Vagina (tissue), 2 donors: ENCODE measurements at regions not wholly inside any gene's neighbourhood (a gene's known extent, or its start where the extent isn't known, plus 50 kb on each side); places are given as distances from the start of the nearest gene placed in this dataset.
"Not testable (repeated sequence)": the region's sequence is repeated elsewhere in the genome, so short reads cannot be mapped to it uniquely, and the experiment has no call there.

ENCODE experiments used
- DNase-seq, 2 donors: peaks; one replicate each; pipeline ENCODE4 v3.0.0-alpha.2; 2017; ENCODE audit errors: extremely low spot score in 2 of 2
- H3K27ac ChIP-seq: fragments of 200-600 bp; sonication (generic); one replicate; pipeline ENCODE4 v1.5.1; 2019
- H3K27me3 ChIP-seq: fragments of 200-600 bp; sonication (generic); one replicate; pipeline ENCODE4 v1.5.1; 2019
- H3K36me3 ChIP-seq, 2 donors: fragments of 200-600 bp; sonication (generic); one replicate each; pipeline ENCODE4 v1.5.1; 2017 to 2019
- H3K4me1 ChIP-seq: fragments of 200-600 bp; sonication (generic); one replicate; pipeline ENCODE4 v1.5.1; 2019
- H3K4me3 ChIP-seq, 2 donors: fragments of 200-600 bp; sonication (generic); 1 replicate in 1 of 2; 2 replicates in 1 of 2; pipeline ENCODE4 v1.5.1; 2016 to 2019
- H3K9me3 ChIP-seq: fragments of 200-600 bp; sonication (generic); one replicate; pipeline ENCODE4 v1.5.1; 2019
- POLR2A ChIP-seq, 2 donors: fragments of 450-650 bp; IDR thresholded peaks; one replicate each; pipeline ENCODE4 v1.6.1; 2017; ENCODE audit warnings: antibody characterized with exemption in 2 of 2, mild to moderate bottlenecking in 2 of 2, moderate library complexity in 2 of 2
- POLR2AphosphoS5 ChIP-seq, 2 donors: sonication (generic); formaldehyde crosslinking; IDR thresholded peaks; one replicate each; pipeline ENCODE4 v1.9.0; 2017; ENCODE audit warnings: antibody characterized with exemption in 2 of 2, mild to moderate bottlenecking in 2 of 2, low read depth in 1 of 2; ENCODE audit not compliant: insufficient read depth in 1 of 2
- intact Hi-C: fragments of 100-400 bp; cut with DNase I; formaldehyde crosslinking; loops from one replicate; pipeline ENCODE4 v1.15.1; 2023
- TF ChIP-seq, protein P1 (sequence below), 3 experiments: fragments of 450-650 bp in 2 of 3; fragments of 200-600 bp in 1 of 3; sonication (generic) in 1 of 3; IDR thresholded peaks; one replicate each; pipeline ENCODE4 v1.5.1; 2017 to 2019; ENCODE audit warnings: antibody characterized with exemption in 3 of 3, mild to moderate bottlenecking in 2 of 3, moderate library complexity in 2 of 3

DNA sequence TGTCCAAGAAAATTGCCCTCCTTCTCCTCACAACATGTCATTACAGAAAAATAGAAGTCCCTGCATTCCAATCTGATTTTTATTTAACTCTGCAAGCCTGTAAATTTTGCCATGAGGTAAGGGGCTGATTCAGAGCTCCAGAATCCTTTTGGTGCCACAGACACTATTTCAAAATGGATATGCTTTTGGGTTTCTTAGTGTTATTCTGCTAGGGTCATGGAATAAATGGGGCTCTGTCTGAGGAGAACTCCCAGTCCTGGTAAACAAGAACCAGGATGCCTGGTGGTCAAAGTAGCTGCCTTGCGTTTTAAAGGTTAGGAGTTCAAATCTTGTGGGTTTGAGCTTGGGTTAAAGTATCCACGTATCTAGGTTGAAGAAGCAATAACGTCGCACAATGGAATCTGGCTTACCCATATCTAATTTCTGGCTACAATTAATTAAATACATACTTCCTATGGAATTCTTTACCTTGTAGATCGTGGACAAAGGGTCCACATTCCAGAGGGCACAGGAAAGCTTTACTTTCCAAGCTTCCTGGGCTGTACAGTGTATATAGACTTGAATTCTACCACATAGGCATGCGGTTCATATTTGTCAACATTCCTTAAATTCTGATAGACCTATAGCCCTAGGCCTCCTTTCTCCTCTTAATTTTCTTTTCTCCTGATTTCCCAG lies 98.0 kb upstream of the CDC42BPA start:
- H3K27ac ChIP-seq = no peak overlapping the region
- intact Hi-C loops = no loop called here
- H3K4me1 ChIP-seq = no peaks in the 10 kb centered on the region
- TF ChIP-seq POLR2AphosphoS5 (IDR thresholded peaks at IDR 0.05; ENCODE audit: insufficient read depth in 1 of 2, low read depth in 1 of 2) (no peak), POLR2A (IDR thresholded peaks at IDR 0.05) (no peak)
- TF ChIP-seq, protein P1, sequence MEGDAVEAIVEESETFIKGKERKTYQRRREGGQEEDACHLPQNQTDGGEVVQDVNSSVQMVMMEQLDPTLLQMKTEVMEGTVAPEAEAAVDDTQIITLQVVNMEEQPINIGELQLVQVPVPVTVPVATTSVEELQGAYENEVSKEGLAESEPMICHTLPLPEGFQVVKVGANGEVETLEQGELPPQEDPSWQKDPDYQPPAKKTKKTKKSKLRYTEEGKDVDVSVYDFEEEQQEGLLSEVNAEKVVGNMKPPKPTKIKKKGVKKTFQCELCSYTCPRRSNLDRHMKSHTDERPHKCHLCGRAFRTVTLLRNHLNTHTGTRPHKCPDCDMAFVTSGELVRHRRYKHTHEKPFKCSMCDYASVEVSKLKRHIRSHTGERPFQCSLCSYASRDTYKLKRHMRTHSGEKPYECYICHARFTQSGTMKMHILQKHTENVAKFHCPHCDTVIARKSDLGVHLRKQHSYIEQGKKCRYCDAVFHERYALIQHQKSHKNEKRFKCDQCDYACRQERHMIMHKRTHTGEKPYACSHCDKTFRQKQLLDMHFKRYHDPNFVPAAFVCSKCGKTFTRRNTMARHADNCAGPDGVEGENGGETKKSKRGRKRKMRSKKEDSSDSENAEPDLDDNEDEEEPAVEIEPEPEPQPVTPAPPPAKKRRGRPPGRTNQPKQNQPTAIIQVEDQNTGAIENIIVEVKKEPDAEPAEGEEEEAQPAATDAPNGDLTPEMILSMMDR (IDR thresholded peaks at IDR 0.05) = no peak
- H3K9me3 ChIP-seq = no peaks in the 10 kb centered on the region
- no peaks in the 10 kb centered on the region for H3K27me3 ChIP-seq
- H3K36me3 ChIP-seq = no peaks in the 10 kb centered on the region
- no peak overlapping the region for H3K4me3 ChIP-seq
- no peak for DNase-seq

DNA sequence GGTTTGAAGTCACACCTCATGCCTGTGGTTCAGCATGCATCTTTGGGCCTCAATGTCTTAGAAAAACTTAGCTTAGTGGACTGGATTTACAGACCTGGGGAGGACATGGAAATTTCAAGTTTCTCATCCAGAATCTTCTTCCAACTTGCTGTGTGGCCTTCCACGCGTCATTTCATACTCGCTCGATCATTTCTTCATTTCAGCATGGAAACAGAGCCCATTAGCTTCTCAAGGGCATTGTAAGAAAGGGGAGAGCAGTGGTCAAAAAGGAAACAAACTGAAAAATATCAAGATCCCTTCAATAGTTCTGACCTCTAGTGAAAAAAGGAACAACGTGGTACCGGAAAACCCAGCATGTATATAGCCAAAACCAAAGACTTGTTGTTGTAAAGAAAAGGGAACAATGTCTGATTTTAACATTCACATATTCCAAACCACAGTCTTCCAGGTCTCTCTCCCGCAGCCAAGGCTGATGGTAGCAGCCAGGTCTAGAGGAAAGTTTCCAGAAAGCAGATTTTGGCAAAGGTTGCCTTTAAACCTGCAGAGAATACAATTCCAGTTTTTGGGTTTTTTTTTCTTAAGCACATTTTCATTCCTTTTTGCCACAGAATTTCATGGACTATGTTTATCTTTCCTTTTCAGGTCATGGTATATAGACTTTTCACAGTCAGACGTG lies 97.0 kb upstream of the CDC42BPA start:
- H3K9me3 ChIP-seq = no peaks in the 10 kb centered on the region
- intact Hi-C loops = no loop called here
- H3K27me3 ChIP-seq = no peaks in the 10 kb centered on the region
- H3K4me1 ChIP-seq = no peaks in the 10 kb centered on the region
- DNase-seq = no peak
- H3K27ac ChIP-seq = no peak overlapping the region
- no peaks in the 10 kb centered on the region for H3K36me3 ChIP-seq
- no peak for TF ChIP-seq POLR2A (IDR thresholded peaks at IDR 0.05)
- TF ChIP-seq, protein P1 (IDR thresholded peaks at IDR 0.05) = no peak
- TF ChIP-seq POLR2AphosphoS5 (IDR thresholded peaks at IDR 0.05; ENCODE audit: insufficient read depth in 1 of 2, low read depth in 1 of 2) = no peak
- no peak overlapping the region for H3K4me3 ChIP-seq

DNA sequence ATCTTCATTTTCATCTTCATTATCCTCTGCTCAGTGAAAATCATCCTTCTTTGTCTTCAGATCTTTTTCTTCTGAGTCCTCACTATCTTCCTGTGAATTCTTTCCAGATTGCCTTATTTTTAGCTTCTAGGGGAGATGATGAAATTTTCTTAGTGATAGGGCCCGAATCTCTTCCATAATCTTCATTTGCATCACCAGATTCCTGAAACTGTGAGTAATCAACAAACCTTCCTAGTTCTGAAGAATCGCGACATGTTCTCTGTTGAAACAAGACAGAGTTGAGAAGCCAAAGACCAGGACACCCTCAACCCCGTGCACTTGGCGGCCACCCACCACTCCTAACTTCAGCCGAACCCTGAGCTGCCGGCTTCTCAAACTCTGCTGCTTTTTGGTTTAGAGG lies 92.8 kb upstream of the CDC42BPA start:
- no peak for TF ChIP-seq POLR2AphosphoS5 (IDR thresholded peaks at IDR 0.05; ENCODE audit: insufficient read depth in 1 of 2, low read depth in 1 of 2)
- intact Hi-C loops = no loop called here
- Histone ChIP-seq H3K4me3 (no peak overlapping the region), H3K27ac (no peak overlapping the region), H3K27me3 (no peaks in the 10 kb centered on the region), H3K36me3 (no peaks in the 10 kb centered on the region), H3K9me3 (no peaks in the 10 kb centered on the region), H3K4me1 (no peaks in the 10 kb centered on the region)
- DNase-seq = no peak

DNA sequence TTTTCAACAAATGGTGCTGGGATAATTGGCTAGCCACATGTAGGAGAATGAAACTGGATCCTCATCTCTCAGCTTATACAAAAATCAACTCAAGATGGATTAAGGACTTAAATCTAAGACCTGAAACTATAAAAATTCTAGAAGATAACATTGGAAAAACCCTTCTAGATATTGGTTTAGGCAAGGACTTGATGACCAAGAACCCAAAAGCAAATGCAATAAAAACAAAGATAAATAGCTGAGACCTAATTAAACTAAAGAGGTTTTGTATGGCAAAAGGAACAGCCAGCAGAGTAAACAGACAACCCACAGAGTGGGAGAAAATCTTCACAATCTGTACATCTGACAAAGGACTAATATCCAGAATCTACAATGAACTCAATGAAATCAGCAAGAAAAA lies 88.0 kb upstream of the CDC42BPA start:
- H3K27ac ChIP-seq, H3K36me3 ChIP-seq, H3K9me3 ChIP-seq, H3K27me3 ChIP-seq, H3K4me1 ChIP-seq, DNase-seq, H3K4me3 ChIP-seq, intact Hi-C loops: not testable (repeated sequence)

DNA sequence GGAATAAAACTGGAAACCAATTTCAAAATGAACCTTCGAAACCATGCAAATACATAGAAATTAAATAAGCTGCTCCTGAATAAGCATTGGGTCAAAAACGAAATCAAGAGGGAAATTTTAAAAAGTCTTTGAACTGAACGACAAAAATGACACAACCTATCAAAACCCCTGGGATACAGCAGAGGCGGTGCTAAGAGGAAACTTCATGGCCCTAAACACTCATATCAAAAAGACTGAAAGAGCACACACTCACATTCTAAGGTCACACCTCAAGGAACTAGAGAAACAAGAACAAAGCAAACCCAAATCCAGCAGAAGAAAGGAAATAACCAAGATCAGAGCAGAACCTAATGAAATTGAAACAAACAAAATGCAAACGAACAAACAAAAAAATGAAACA lies 85.2 kb upstream of the CDC42BPA start:
- Histone ChIP-seq H3K36me3 (no peaks in the 10 kb centered on the region), H3K27me3 (no peaks in the 10 kb centered on the region), H3K4me1 (no peaks in the 10 kb centered on the region), H3K4me3 (no peak overlapping the region), H3K9me3 (no peaks in the 10 kb centered on the region), H3K27ac (no peak overlapping the region)
- DNase-seq = no peak
- intact Hi-C loops = no loop called here
- TF ChIP-seq, protein P1 (IDR thresholded peaks at IDR 0.05) = no peak
- no peak for TF ChIP-seq POLR2AphosphoS5 (IDR thresholded peaks at IDR 0.05; ENCODE audit: insufficient read depth in 1 of 2, low read depth in 1 of 2)
- no peak for TF ChIP-seq POLR2A (IDR thresholded peaks at IDR 0.05)
